ENCODE measurements at regions not wholly inside any gene's neighbourhood (a gene's known extent, or its start where the extent isn't known, plus 50 kb on each side); places are given as distances from the start of the nearest gene placed in this dataset.

GRCh38 chr22:49013707-49014106 lies 814.0 kb downstream of the BRD1 start:
- TF ChIP-seq, protein P1, sequence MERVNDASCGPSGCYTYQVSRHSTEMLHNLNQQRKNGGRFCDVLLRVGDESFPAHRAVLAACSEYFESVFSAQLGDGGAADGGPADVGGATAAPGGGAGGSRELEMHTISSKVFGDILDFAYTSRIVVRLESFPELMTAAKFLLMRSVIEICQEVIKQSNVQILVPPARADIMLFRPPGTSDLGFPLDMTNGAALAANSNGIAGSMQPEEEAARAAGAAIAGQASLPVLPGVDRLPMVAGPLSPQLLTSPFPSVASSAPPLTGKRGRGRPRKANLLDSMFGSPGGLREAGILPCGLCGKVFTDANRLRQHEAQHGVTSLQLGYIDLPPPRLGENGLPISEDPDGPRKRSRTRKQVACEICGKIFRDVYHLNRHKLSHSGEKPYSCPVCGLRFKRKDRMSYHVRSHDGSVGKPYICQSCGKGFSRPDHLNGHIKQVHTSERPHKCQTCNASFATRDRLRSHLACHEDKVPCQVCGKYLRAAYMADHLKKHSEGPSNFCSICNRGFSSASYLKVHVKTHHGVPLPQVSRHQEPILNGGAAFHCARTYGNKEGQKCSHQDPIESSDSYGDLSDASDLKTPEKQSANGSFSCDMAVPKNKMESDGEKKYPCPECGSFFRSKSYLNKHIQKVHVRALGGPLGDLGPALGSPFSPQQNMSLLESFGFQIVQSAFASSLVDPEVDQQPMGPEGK (CRISPR knock-in tag; IDR thresholded peaks at IDR 0.05; ENCODE audit: borderline replicate concordance), result no peak
- TF ChIP-seq ZNF8 (CRISPR knock-in tag; IDR thresholded peaks at IDR 0.05) (no peak), ARNTL (CRISPR knock-in tag; IDR thresholded peaks at IDR 0.05; ENCODE audit: borderline replicate concordance, low read depth) (no peak)

All from SK-N-SH treated with all-trans-retinoic acid at 6 μM for 48 hours (cell line).